Left colon (tissue), 2 donors: ENCODE measurements at regions not wholly inside any gene's neighbourhood (a gene's known extent, or its start where the extent isn't known, plus 50 kb on each side); places are given as distances from the start of the nearest gene placed in this dataset.

Experiments
- ATAC-seq: fragments of 200-7000 bp; cut with Tn5 transposase; one replicate; pipeline ENCODE4 v1.9.1; 2020; ENCODE audit warnings: mild to moderate bottlenecking, moderate library complexity
- DNase-seq, 2 donors: peaks; one replicate each; pipeline ENCODE4 v3.0.0-alpha.2; 2020
- intact Hi-C, 2 donors: fragments of 100-400 bp; cut with DNase I in 1 of 2; cut with micrococcal nuclease in 1 of 2; formaldehyde crosslinking; loops; one replicate each; pipeline versions ENCODE4 v1.11.2 to v1.14.0; 2022; cut with DNase I, micrococcal nuclease
- donor health status: DM: no; HTN: no; CAD: no.
- donor health status: DM: yes; HTN: yes; CAD: no.

DNA sequence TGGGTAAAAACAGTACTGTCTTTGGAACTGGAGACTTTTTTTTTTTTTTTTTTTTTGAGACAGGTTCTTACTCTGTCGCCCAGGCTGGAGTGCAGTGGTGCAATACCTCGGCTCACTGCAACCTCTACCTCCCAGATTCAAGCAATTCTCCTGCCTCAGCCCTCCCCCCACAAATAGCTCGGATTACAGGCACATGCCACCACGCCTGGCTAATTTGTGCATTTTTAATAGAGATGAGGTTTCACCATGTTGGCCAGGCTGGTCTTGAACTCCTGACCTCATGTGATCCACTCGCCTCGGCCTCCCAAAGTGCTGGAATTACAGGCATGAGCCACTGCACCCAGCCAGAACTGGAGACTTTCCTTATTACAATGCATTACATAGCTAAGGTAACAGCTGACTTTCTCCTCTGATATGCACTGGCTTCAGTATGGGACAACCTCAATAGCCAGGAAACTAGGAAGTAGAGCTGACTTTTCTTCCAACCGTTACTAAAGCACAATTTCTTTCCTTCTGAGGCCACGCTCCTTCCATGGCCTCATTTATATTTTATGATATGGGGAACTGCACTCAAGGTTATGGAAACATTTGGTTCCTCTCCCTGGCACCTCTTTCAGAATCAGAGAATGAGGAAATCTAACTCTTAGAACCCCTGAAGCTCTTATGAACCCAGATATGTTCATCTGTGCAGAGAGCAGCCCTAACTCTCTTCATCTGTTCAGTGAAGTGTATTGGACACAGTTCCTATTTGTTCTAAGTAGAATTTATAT lies 53.5 kb upstream of the FAM9B start:
- intact Hi-C loops = no loop called here
- DNase-seq = no peak
- ATAC-seq = no peak

GRCh38 chrX:9088896-9089295 lies 55.0 kb upstream of the FAM9B start:
- intact Hi-C loops = no loop called here
- DNase-seq (no peak), ATAC-seq (no peak)

GRCh38 chrX:9090766-9091165 lies 56.8 kb upstream of the FAM9B start:
- DNase-seq (no peak), ATAC-seq (no peak)
- intact Hi-C loops = no loop called here

- no peak for ATAC-seq
- DNase-seq = no peak
- intact Hi-C loops = no loop called here
These were observed 57.3 kb upstream of the FAM9B start for GRCh38 chrX:9091258-9091657.

DNA sequence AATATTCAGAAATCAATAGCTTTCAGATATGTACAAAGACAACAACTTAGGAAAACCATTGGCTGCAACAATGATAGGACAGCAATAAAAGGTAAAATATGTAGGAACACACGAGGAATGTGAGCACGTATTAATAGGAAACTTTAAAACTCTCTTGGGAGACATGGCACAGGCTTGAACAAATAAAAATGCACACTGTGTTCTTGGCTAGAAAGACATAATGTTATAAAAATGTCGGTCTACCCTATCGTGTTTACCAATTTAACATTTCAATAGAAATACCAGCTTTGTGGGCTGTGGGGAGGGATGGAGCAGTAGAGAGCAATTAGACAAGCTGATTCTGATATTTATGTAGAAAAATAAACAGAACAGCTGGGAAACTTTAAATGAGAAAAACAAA lies 69.0 kb upstream of the FAM9B start:
- ATAC-seq = no peak
- no peak for DNase-seq
- intact Hi-C loops = no loop called here

GRCh38 chrX:9108054-9108453 lies 74.1 kb upstream of the FAM9B start:
- ATAC-seq (no peak), DNase-seq (no peak)
- intact Hi-C loops = no loop called here

DNA sequence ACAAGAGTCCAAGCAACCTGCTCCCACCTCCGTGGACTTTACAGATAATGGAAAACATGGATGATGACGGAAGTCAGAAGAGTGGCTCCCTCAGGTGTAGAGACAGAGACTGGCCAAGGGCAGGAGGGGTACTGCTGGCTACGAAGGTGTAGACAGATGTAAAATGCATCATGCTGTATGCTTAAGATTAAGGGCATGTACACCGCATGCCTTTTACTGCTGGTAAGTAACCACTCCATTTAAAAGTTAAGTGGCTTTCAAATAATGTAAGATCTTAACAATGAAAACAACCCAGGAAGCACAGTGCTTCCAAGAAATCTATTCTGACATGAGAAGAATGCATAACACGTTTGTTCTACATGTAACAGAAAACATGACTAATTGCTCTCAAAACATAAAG lies 76.9 kb upstream of the FAM9B start:
- no peak for ATAC-seq
- intact Hi-C loops = no loop called here
- no peak for DNase-seq

GRCh38 chrX:9114245-9114644 lies 80.3 kb upstream of the FAM9B start:
- DNase-seq = no peak
- intact Hi-C loops = no loop called here
- peak; percentile 44 for ATAC-seq

DNA sequence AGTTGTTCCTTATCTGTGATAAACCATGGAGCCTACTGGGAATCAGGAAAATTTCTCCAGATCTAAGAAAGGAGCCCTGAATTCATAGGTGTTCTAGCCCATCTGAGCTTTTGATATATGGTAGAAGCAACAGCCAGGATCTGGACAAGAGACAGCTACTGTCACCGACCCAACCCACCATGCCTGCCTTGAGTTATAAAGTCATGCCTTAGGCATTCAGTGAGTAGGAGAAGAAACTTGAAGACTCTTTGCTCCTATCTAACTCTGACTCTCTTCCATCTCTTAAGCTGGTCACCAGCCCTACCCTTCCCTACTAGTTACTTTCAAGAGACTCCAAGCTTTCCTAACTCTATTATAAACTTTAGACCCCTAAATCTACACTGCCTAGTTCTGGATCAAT lies 83.9 kb upstream of the FAM9B start:
- DNase-seq (no peak), ATAC-seq (no peak)
- intact Hi-C loops = no loop called here

DNA sequence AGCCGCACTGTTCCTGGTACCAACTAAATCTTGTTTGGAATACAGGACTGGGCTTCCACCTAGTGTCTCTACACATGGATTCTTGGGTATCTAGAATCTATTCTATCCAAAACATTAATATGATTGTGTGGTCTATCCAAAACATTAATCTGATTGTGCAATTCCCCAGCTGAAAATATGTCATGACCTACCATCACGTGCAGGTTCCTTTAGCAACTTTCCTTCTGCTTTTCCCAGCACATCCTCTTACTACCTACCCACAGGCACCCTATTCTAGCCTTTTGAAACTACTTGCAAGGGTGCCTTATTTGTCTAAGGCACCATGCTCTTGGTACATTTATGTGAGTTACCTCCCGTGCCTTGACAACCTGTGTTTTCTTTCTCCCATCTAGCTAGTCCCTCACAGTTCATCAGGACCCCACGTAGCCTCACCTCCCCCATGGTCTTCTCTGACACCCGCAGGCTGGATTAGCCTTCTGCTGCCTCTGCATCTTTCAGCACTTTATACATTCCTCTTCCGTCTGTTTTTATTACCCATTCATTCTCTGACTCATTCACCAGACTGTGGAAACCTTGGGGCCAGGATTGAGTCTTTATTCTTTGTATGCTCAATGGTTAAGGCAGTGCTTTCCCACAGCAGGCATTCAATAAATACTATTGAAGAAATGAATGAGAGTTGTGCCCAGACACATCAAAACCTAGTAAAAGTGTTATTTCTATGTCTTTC lies 88.8 kb upstream of the FAM9B start:
- intact Hi-C loops = no loop called here
- DNase-seq = no peak
- ATAC-seq = no peak

DNA sequence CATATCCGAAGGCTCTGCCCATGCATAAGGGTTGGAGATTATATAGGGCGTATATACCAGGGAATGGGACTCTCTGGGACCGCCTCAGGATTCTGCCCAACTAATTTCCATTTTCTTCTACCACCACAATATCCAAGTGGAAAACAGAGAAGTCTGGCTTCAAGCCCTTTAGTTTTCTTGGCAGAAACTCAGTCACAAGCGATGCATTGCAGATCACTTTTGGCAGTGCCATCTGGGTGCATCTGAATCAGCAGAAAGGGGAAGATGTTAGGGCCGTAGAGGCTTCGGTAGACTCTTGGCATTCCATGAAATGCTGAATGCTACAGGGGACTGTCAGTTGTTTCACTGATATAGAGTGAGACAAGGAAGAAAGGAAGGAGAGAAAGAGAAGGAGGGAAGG lies 94.1 kb upstream of the FAM9B start:
- ATAC-seq (no peak), DNase-seq (no peak)
- intact Hi-C loops = no loop called here

DNA sequence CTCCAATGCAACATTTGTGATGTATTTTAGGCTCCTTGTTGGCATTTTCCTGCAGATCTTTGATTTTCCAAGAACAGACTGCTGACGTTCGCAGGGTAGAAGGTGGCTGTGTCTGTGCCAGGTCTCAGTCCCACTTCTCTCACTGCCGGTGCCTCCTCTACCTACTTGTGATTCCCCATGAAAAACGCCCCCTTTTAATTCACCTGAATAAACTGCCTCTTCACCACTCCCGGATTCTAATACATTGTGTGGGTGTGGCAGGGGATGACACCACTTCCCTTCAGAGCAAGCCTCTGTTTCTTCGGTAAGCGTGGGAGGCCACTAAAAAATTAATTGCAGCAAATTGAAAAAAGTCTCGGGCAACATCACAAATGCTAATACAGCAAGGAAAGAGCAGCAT lies 96.1 kb upstream of the FAM9B start:
- ATAC-seq (no peak), DNase-seq (no peak)
- intact Hi-C loops = no loop called here

DNA sequence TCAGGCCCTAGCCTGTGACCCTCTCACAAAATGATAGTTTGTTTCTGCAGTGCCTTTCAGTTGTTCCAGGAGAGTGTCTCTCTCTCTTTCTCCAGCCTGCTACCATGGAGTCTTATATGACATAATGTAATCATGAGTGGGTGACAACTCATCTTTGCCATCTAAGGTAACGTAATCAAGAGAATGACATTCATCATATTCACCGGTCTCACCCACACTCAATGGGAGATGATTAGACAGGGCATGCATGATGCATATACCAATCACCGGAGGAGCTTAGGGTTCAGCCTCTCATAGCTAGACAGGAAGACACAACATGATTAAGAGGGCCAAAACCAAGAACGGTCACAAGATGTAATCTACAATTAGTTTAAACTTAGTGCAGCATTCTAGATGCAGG lies 97.1 kb upstream of the FAM9B start:
- DNase-seq (no peak), ATAC-seq (no peak)
- intact Hi-C loops = no loop called here

DNA sequence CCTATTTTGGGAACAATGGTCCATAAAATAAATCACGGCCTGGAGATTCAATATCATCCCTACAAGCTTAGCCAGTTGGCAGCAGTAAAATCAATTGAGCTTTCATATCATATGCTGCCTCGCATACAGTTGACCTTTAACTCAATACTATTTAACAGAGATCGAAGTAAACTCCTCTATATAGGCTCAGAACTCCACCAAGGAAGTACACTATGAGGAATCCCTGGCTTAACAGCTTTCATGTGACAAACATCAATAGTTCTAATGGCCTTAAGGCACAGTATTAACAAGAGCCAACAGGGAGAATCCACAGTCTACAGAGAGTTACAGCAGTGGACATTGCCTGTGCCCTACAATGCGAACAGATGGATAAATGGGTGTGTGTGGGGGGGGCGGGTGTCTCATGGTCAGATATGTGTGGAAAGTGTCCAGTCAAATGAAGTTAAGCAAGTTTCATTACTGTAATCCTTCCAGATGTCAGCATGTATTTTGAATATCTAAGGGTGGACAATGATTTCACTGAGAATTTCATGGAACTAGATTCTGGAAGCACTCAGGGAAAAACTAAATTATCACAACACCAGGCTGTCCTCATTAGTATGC lies 98.2 kb upstream of the FAM9B start:
- intact Hi-C loops = no loop called here
- DNase-seq = no peak
- ATAC-seq = no peak

GRCh38 chrX:9133426-9133825 lies 99.5 kb upstream of the FAM9B start:
- intact Hi-C loops = no loop called here
- ATAC-seq (no peak), DNase-seq (no peak)

DNA sequence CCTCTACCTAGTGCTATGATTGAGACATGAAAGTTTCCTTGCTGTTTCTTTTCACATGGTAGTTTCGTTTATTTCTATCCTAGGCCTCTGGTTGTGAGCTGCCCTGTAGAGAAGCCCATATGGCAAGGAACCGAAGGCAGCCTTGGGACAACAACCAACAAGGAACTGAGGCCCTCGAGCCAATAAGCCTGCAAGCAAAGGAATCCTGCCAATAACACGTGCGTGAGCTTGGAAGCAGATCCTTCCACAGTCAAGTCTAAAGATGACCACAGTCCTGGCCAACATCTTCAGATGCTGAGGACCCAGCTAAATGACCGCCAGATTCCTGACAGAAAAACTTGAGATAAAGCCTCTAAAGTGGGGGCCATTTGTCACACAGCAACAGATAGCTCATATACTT lies 100.4 kb upstream of the FAM9B start:
- no peak for DNase-seq
- ATAC-seq = no peak
- intact Hi-C loops = no loop called here

DNA sequence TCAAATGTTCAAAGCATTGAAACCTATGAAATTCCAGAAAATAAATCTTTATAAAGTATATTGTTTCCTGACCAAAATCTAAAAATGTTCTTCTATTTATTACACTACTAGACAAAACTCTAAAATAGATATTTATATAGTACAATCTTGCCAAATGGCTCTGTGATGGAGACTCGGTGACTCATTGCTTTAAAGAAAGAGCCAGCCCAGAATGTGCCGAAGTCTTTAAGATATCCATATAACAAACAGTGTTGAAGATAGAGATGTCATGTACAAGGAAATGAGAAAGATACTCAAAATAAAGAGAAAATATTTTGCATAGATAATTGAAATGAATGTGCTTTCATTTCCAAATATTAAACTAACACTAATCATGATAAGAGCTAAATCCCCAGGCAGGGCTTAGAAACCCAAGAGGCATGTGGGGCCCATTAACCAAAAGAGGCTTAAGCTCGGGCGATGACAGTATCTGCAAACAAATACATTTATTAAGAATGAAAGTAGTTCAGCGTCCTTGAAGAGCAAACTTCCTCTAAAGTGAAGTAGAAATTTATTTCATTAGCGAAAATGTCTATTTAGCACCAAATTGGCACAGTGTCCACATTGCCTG lies 102.1 kb upstream of the FAM9B start:
- intact Hi-C loops = no loop called here
- ATAC-seq = no peak
- DNase-seq = no peak

GRCh38 chrX:9137152-9137551 lies 103.2 kb upstream of the FAM9B start:
- intact Hi-C loops = no loop called here
- ATAC-seq = no peak
- DNase-seq = no peak

DNA sequence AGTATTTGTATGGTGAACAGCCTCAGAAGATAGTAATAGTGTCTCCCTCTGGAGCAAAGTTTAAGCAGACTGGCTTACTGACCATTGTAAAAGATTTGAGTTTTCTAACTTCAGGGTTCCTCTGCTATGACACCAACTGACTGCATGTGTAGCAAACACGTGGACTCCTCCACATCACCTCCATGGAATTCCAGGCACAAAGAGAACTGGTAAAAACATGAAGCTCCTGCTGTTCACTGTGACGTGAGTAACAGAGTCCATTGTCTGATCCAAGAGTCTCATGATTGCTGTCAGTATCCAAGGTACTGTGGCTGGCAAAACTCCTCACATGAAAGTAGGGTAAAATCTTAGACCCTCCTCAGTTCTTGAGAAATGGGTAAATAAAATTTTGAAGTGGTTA lies 107.6 kb upstream of the FAM9B start:
- intact Hi-C loops = no loop called here
- ATAC-seq (no peak), DNase-seq (no peak)

GRCh38 chrX:9144701-9145241 lies 110.8 kb upstream of the FAM9B start:
- ATAC-seq (no peak), DNase-seq (no peak)
- intact Hi-C loops = no loop called here
